CD14-positive monocyte (primary cell): ENCODE measurements at regions not wholly inside any gene's neighbourhood (a gene's known extent, or its start where the extent isn't known, plus 50 kb on each side); places are given as distances from the start of the nearest gene placed in this dataset.

Source experiments
- DNase-seq, 3 donors: peaks; one replicate each; pipeline ENCODE4 v3.0.0-alpha.2; 2011 to 2022
- H2AFZ ChIP-seq: 2 replicates; pipeline ENCODE4 v1.6.0; 2012; ENCODE audit warnings: mild to moderate bottlenecking, low read depth, low read length, inconsistent platforms; ENCODE audit not compliant: insufficient read depth, poor library complexity, severe bottlenecking
- H3K27ac ChIP-seq, 2 donors: 1 replicate in 1 of 2; 2 replicates in 1 of 2; pipeline ENCODE4 v1.5.1; 2012 to 2013; ENCODE audit warnings: low read length in 2 of 2, control low read depth in 1 of 2, inconsistent platforms in 1 of 2, low read depth in 1 of 2, mild to moderate bottlenecking in 1 of 2
- H3K27me3 ChIP-seq, 2 donors: one replicate each; pipeline versions ENCODE4 v1.6.0 to v1.6.1; 2011 to 2013; ENCODE audit warnings: low read length in 2 of 2; ENCODE audit not compliant: control insufficient read depth in 2 of 2, insufficient read depth in 2 of 2
- H3K36me3 ChIP-seq, 2 donors: replicated peaks in 1 of 2; 1 replicate in 1 of 2; 2 replicates in 1 of 2; pipeline versions ENCODE4 v1.5.1 to v1.6.1; 2012 to 2013; ENCODE audit warnings: low read length in 2 of 2, control low read depth in 1 of 2, inconsistent platforms in 1 of 2, mild to moderate bottlenecking in 1 of 2; ENCODE audit not compliant: insufficient read depth in 2 of 2, control insufficient read depth in 1 of 2
- H3K4me1 ChIP-seq, 2 donors: 1 replicate in 1 of 2; 2 replicates in 1 of 2; pipeline versions ENCODE4 v1.5.1 to v1.6.1; 2012 to 2013; ENCODE audit warnings: low read length in 2 of 2, control low read depth in 1 of 2, inconsistent platforms in 1 of 2, mild to moderate bottlenecking in 1 of 2, moderate library complexity in 1 of 2; ENCODE audit not compliant: insufficient read depth in 2 of 2, control insufficient read depth in 1 of 2
- H3K4me2 ChIP-seq: replicated peaks from 2 replicates; pipeline ENCODE3; 2012; ENCODE audit warnings: low read length, moderate library complexity, mild to moderate bottlenecking; ENCODE audit not compliant: poor library complexity, severe bottlenecking; ENCODE audit errors: extremely low read depth
- H3K4me3 ChIP-seq, 3 experiments: fragments of 200-600 bp in 1 of 3; sonication (generic) in 1 of 3; replicated peaks in 1 of 3; 1 replicate in 2 of 3; 2 replicates in 1 of 3; pipeline ENCODE4 v1.5.1; 2011 to 2013; ENCODE audit warnings: low read length in 3 of 3, mild to moderate bottlenecking in 3 of 3, control low read depth in 2 of 3, low read depth in 2 of 3, inconsistent platforms in 1 of 3, moderate library complexity in 1 of 3
- H3K79me2 ChIP-seq: 2 replicates; pipeline ENCODE4 v1.6.0; 2012; ENCODE audit warnings: mild to moderate bottlenecking, control low read depth, inconsistent platforms, low read length, moderate library complexity; ENCODE audit not compliant: insufficient read depth
- H3K9ac ChIP-seq: 2 replicates; pipeline ENCODE4 v1.6.0; 2017; ENCODE audit warnings: low read length, mild to moderate bottlenecking; ENCODE audit not compliant: insufficient read depth, poor library complexity, severe bottlenecking
- H3K9me3 ChIP-seq, 2 donors: replicated peaks in 1 of 2; 1 replicate in 1 of 2; 2 replicates in 1 of 2; pipeline versions ENCODE4 v1.5.1 to v1.6.1; 2012 to 2013; ENCODE audit warnings: low read length in 2 of 2, control low read depth in 1 of 2; ENCODE audit not compliant: control insufficient read depth in 1 of 2, insufficient read depth in 1 of 2
- H4K20me1 ChIP-seq: 2 replicates; pipeline ENCODE4 v1.6.0; 2012; ENCODE audit warnings: mild to moderate bottlenecking, low read length, control low read depth, moderate library complexity; ENCODE audit not compliant: insufficient read depth
- H3K27ac Mint-ChIP-seq, 7 donors: one replicate each; pipeline ENCODE4 v1.8.0; 2020; ENCODE audit warnings: mild to moderate bottlenecking in 7 of 7, mixed read lengths in 7 of 7, moderate library complexity in 6 of 7, inconsistent platforms in 2 of 7
- H3K27me3 Mint-ChIP-seq, 3 donors: one replicate each; pipeline ENCODE4 v1.8.0; 2021 to 2022; ENCODE audit warnings: low read depth in 3 of 3, mild to moderate bottlenecking in 3 of 3, mixed read lengths in 3 of 3, moderate library complexity in 3 of 3, inconsistent platforms in 1 of 3
- H3K36me3 Mint-ChIP-seq, 2 donors: one replicate each; pipeline ENCODE4 v1.8.0; 2020; ENCODE audit warnings: mixed read lengths in 2 of 2, inconsistent platforms in 1 of 2, mild to moderate bottlenecking in 1 of 2
- H3K4me1 Mint-ChIP-seq: one replicate; pipeline ENCODE4 v1.8.0; 2020; ENCODE audit warnings: mild to moderate bottlenecking, mixed read lengths
- H3K4me3 Mint-ChIP-seq, 2 donors: one replicate each; pipeline ENCODE4 v1.8.0; 2020; ENCODE audit warnings: mild to moderate bottlenecking in 2 of 2, mixed read lengths in 2 of 2, moderate library complexity in 1 of 2
- H3K9me3 Mint-ChIP-seq, 7 donors: one replicate each; pipeline ENCODE4 v1.8.0; 2020 to 2022; ENCODE audit warnings: mixed read lengths in 7 of 7, mild to moderate bottlenecking in 6 of 7, moderate library complexity in 6 of 7, inconsistent platforms in 2 of 7
- CTCF ChIP-seq: fragments of 200-600 bp; IDR thresholded peaks from one replicate; pipeline ENCODE4 v1.8.0; 2022; ENCODE audit warnings: antibody characterized with exemption, mild to moderate bottlenecking
- WGBS: methylation state at CpG from one replicate; pipeline ENCODE4 v1.1.5; 2013; ENCODE audit warnings: missing lambda C conversion rate; ENCODE audit not compliant: insufficient coverage; 5-methylcytosine and 5-hydroxymethylcytosine counted together
- intact Hi-C, 2 donors: fragments of 100-400 bp; cut with micrococcal nuclease; formaldehyde crosslinking; loops; one replicate each; pipeline versions ENCODE4 v1.15.0 to v1.15.1; 2023

- no peaks in the 10 kb centered on the region for H3K27me3 ChIP-seq
- Mint-ChIP-seq H3K27ac (no peak overlapping the region), H3K9me3 (peaks cover 0 to 3% (median 0%) of the 10 kb centered on the region in 7 donors), H3K27me3 (peaks cover 0 to 3% (median 2%) of the 10 kb centered on the region in 3 donors), H3K4me3 (no peak overlapping the region), H3K36me3 (no peaks in the 10 kb centered on the region), H3K4me1 (no peaks in the 10 kb centered on the region)
- no peak overlapping the region for H2AFZ ChIP-seq
- no peaks in the 10 kb centered on the region for H4K20me1 ChIP-seq
- H3K9ac ChIP-seq = no peak overlapping the region
- H3K4me2 ChIP-seq = no peak overlapping the region
- H3K9me3 ChIP-seq = no peaks in the 10 kb centered on the region
- DNase-seq = no peak
- TF ChIP-seq CTCF = no peak
- H3K4me3 ChIP-seq = no peak overlapping the region
- no peaks in the 10 kb centered on the region for H3K79me2 ChIP-seq
- H3K36me3 ChIP-seq = no peaks in the 10 kb centered on the region
- no peaks in the 10 kb centered on the region for H3K4me1 ChIP-seq
- intact Hi-C loops = no loop called here
- no CpG with 5 or more reads among the region's 2 CpGs for WGBS
- H3K27ac ChIP-seq = no peak overlapping the region
Measured at GRCh38 chr16:17877821-17878360, 407.1 kb upstream of the XYLT1 start.

DNA sequence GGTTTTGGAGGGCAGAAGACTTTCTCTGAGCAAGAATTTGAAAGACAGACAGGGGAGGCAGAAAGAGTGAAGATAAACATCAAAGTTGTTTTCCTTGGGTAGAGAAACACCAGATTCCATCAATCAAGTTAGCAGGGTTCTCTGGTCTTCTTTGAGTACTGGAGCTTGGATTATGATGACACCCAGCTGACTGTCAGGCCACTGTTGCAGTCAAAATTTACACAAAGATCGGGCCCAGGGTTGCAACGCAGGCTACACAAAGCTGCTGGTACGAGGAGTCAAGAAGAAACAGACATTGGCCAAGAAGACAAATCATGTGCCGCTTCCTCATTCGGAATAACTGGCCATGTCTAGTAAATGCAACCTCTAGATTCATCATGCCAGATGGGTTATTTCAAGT, 396.2 kb upstream of the XYLT1 start:
- Histone ChIP-seq H3K79me2 (no peaks in the 10 kb centered on the region), H2AFZ (no peak overlapping the region), H3K4me2 (no peak overlapping the region), H3K4me1 (no peaks in the 10 kb centered on the region), H3K27me3 (no peaks in the 10 kb centered on the region), H3K27ac (no peak overlapping the region), H3K36me3 (no peaks in the 10 kb centered on the region), H3K9ac (no peak overlapping the region), H3K9me3 (no peaks in the 10 kb centered on the region), H3K4me3 (no peak overlapping the region), H4K20me1 (no peaks in the 10 kb centered on the region)
- no peak for TF ChIP-seq CTCF
- DNase-seq = no peak
- intact Hi-C loops = no loop called here
- Mint-ChIP-seq H3K9me3 (peaks cover 0 to 4% (median 0%) of the 10 kb centered on the region in 7 donors), H3K27ac (no peak overlapping the region), H3K4me3 (no peak overlapping the region), H3K4me1 (no peaks in the 10 kb centered on the region), H3K27me3 (peaks cover 1 to 3% (median 2%) of the 10 kb centered on the region in 3 donors), H3K36me3 (no peaks in the 10 kb centered on the region)
- WGBS = 95% methylated on average over 3 of the region's 5 CpGs
